ENCODE measurements at regions not wholly inside any gene's neighbourhood (a gene's known extent, or its start where the extent isn't known, plus 50 kb on each side); places are given as distances from the start of the nearest gene placed in this dataset.

GRCh38 chr4:176957353-176958118 lies 164.8 kb upstream of the VEGFC start:
- WGBS, result 67% methylated on average over 3 of the region's 3 CpGs
- no peak for DNase-seq (ENCODE audit: low spot score in 2 of 2)
- TF ChIP-seq EP300 (IDR thresholded peaks at IDR 0.05), result no peak
- TF ChIP-seq POLR2AphosphoS5 (IDR thresholded peaks at IDR 0.05), result no peak
- no peak for TF ChIP-seq CTCF (IDR thresholded peaks at IDR 0.05)
- no peak for TF ChIP-seq POLR2A (IDR thresholded peaks at IDR 0.05)
- Histone ChIP-seq H3K27me3 (no peaks in the 10 kb centered on the region), H3K4me1 (no peaks in the 10 kb centered on the region), H3K9me3 (no peaks in the 10 kb centered on the region), H3K27ac (no peak overlapping the region), H3K4me3 (no peak overlapping the region), H3K36me3 (no peaks in the 10 kb centered on the region)

DNA sequence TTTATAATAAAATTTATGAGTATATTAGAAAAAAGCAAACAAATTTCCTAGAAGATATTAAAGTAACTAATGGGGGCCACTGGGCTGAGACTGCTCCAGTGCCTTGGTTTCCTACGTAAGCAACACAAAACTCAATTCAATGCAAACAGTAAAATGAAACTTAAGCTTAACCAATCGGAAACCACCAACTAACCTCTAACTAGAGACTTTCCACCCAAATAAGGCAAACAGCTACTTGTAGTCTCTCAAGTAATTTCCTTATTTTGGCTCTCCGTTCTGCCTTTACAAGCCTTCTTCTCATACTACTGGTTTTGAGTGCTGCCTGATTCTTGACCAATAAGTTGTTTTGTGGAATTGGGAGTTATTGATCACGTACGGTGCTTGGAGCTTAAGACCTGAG lies 167.3 kb upstream of the VEGFC start:
- no peaks in the 10 kb centered on the region for H3K27me3 ChIP-seq
- 93% methylated on average over 5 of the region's 5 CpGs for WGBS
- TF ChIP-seq POLR2A (IDR thresholded peaks at IDR 0.05) (no peak), POLR2AphosphoS5 (IDR thresholded peaks at IDR 0.05) (no peak), CTCF (IDR thresholded peaks at IDR 0.05) (no peak), EP300 (IDR thresholded peaks at IDR 0.05) (no peak)
- H3K4me1 ChIP-seq, result no peaks in the 10 kb centered on the region
- H3K27ac ChIP-seq, result no peak overlapping the region
- no peak overlapping the region for H3K4me3 ChIP-seq
- H3K36me3 ChIP-seq, result no peaks in the 10 kb centered on the region
- no peaks in the 10 kb centered on the region for H3K9me3 ChIP-seq
- DNase-seq (ENCODE audit: low spot score in 2 of 2), result no peak

DNA sequence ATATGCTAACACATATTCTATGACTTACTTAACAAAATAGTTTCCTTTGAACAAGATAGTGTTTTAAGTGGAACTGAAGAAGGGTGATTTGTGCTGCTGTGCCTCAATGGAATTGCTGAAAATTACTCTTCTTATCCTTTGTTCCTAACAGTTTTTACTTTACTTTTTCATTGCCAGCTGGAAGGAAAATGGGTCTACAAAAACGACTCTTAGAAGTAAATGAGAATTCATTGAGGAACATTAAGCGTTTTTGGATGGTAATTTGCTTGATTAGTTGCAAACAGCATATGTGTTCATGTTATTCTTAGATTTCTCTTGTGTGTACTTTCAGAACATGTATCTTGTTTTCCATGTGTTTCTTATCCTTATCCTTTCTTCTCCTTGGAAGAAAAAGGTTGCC lies 170.4 kb upstream of the VEGFC start:
- 44% methylated on average over 2 of the region's 2 CpGs for WGBS
- H3K4me1 ChIP-seq, result no peaks in the 10 kb centered on the region
- no peaks in the 10 kb centered on the region for H3K36me3 ChIP-seq
- H3K27ac ChIP-seq, result no peak overlapping the region
- no peaks in the 10 kb centered on the region for H3K9me3 ChIP-seq
- no peak for DNase-seq (ENCODE audit: low spot score in 2 of 2)
- H3K4me3 ChIP-seq, result no peak overlapping the region
- TF ChIP-seq POLR2AphosphoS5 (IDR thresholded peaks at IDR 0.05) (no peak), POLR2A (IDR thresholded peaks at IDR 0.05) (no peak), EP300 (IDR thresholded peaks at IDR 0.05) (no peak), CTCF (IDR thresholded peaks at IDR 0.05) (no peak)
- H3K27me3 ChIP-seq, result no peaks in the 10 kb centered on the region

DNA sequence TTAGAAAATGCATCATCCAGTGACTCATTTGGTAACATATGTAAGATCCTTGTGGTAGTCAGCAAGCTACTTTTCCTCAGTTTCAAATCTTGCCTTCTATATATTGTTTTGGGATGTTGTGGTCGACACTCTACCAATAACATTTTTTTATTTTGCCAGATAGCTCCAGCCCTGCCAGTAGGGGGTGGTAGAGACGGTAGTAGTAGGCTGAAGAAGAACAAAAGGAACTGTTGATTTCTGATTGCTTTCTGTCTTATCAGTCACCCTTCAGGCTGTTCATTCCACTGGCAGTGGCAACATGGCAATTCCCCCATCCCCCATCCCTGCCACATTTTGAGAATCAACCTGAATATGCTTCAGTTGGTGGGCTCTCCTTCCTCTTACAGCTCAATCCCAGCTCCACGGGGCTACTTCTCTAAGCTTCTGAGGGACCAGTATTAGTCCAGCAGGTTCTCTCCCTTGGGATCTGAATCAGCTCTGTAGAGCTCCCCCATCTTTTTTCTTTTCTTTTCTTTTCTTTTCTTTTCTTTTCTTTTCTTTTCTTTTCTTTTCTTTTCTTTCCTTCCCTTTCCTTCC lies 171.5 kb upstream of the VEGFC start:
- TF ChIP-seq CTCF (IDR thresholded peaks at IDR 0.05) (no peak), POLR2A (IDR thresholded peaks at IDR 0.05) (no peak), EP300 (IDR thresholded peaks at IDR 0.05) (no peak), POLR2AphosphoS5 (IDR thresholded peaks at IDR 0.05) (no peak)
- Histone ChIP-seq H3K27ac (no peak overlapping the region), H3K4me3 (no peak overlapping the region), H3K4me1 (no peaks in the 10 kb centered on the region), H3K27me3 (no peaks in the 10 kb centered on the region), H3K9me3 (no peaks in the 10 kb centered on the region), H3K36me3 (no peaks in the 10 kb centered on the region)
- DNase-seq (ENCODE audit: low spot score in 2 of 2), result no peak
- WGBS, result 69% methylated on average over 3 of the region's 3 CpGs

GRCh38 chr4:176967586-176967985 lies 174.9 kb upstream of the VEGFC start:
- TF ChIP-seq POLR2AphosphoS5 (IDR thresholded peaks at IDR 0.05), result no peak
- TF ChIP-seq EP300 (IDR thresholded peaks at IDR 0.05), result no peak
- no peak for TF ChIP-seq CTCF (IDR thresholded peaks at IDR 0.05)
- no peak for TF ChIP-seq POLR2A (IDR thresholded peaks at IDR 0.05)
- H3K4me1 ChIP-seq, result no peaks in the 10 kb centered on the region
- no peak overlapping the region for H3K27ac ChIP-seq
- no peaks in the 10 kb centered on the region for H3K9me3 ChIP-seq
- no peak overlapping the region for H3K4me3 ChIP-seq
- DNase-seq (ENCODE audit: low spot score in 2 of 2), result no peak
- H3K36me3 ChIP-seq, result no peaks in the 10 kb centered on the region
- 71% methylated on average over 3 of the region's 3 CpGs for WGBS
- no peaks in the 10 kb centered on the region for H3K27me3 ChIP-seq

Measured in suprapubic skin (tissue), 4 donors.